ENCODE measurements at regions not wholly inside any gene's neighbourhood (a gene's known extent, or its start where the extent isn't known, plus 50 kb on each side); places are given as distances from the start of the nearest gene placed in this dataset.
A peak's percentile ranks its signal among the peaks of the same experiment; 100 is the strongest.

DNA sequence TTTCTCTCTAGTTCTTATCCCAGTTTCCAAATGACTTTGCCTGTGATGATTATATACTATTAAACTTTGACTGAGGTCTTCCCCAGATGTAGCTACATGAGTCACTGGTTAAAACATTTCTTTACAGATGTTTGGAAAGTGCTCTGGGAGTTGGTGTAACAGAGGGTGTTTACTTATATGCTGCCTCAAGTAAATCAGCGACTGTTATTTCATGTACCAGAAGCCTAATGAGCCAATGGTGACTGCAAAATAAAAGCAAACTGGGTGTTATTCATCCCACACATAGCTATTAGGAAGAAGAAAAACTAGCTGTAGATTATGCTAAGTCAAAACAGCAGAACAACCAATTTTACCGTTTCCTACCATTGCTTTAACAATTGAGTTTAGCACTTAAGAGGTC is 929.7 kb upstream of the SEMA6A start:
- no peak for DNase-seq (ENCODE audit: low spot score)

GRCh38 chr5:117497601-117498000 is 923.0 kb upstream of the SEMA6A start:
- DNase-seq (ENCODE audit: low spot score), result no peak

DNA sequence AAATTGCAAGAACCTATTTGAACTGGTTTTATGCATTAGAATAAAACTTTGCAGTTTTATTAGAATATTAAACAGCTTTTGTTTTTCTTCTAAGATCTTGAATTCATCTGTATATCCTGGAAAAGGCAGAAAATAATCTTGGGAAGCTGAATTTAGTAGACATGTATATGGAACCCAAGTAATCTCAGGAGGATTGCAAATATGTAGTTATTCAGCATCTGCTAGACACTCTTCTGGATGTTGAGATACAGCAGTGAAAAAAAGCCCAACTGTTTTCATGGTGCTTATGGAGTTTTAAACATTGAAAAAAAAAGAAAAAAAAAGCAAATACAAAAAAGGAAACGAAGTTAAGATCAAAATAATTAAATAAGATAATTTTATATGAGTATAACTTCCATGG is 922.2 kb upstream of the SEMA6A start:
- no peak for DNase-seq (ENCODE audit: low spot score)

GRCh38 chr5:117494188-117494587 is 919.6 kb upstream of the SEMA6A start:
- DNase-seq (ENCODE audit: low spot score), result no peak

GRCh38 chr5:117488976-117489500 is 914.4 kb upstream of the SEMA6A start:
- no peak for DNase-seq (ENCODE audit: low spot score)

DNA sequence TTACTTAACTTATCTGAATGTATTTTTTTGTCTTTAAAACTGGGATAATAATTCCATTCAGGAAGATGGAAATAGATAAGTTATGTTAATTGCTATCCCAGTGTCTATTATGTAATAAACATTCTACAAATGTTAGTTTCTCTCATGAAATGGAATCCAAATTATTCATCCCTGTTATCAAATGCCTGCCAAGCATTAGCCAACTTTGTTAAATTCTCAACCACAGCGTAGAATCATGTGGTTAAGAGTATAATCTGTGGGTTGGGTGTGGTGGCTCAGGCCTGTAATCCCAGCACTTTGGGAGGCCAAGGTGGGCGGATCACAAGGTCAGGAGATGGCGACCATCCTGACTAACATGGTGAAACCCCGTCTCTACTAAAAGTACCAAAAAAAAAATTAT is 912.9 kb upstream of the SEMA6A start:
- DNase-seq (ENCODE audit: low spot score), result no peak

GRCh38 chr5:117486879-117487391 is 912.3 kb upstream of the SEMA6A start:
- no peak for DNase-seq (ENCODE audit: low spot score)

DNA sequence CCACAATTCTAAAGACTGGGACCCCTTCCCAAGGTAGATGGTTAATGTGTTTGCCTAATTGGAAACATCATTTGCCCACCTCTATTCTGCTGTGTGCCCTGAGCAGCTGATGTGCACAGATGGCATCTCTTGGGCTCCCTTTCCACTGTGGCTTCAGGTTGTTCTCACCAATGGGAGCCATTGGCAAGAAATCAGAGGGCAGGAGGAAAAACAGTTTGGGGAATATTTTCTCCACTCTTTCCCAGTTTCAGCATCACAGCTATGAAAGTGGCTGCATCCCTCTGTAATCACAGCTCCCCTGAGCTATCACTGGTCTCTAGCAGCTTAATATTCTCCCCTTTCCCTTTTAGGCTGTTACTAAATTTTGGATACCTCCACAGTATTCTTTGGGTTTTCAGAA is 911.6 kb upstream of the SEMA6A start:
- DNase-seq (ENCODE audit: low spot score), result no peak

DNA sequence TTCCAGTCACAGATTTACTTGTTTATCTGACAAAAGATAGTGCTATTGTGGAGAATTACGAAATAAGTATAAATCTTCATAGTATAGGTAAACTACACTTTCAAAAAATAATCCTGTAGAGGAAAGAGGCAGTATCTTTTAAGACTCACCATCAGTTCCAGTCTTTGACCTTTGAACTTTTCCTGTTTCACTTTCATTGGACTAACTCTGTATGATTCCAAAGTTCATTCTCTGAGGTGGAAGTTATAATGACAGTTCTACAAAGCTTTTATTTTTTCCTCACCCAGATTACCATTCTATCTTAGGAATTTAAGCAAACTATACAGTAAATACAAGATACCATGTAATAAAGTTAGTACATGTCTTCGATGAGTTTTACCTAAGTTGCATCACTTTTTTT is 901.3 kb upstream of the SEMA6A start:
- no peak for DNase-seq (ENCODE audit: low spot score)

- DNase-seq (ENCODE audit: low spot score), result no peak
Observed at GRCh38 chr5:117473165-117473564, 898.5 kb upstream of the SEMA6A start.

DNA sequence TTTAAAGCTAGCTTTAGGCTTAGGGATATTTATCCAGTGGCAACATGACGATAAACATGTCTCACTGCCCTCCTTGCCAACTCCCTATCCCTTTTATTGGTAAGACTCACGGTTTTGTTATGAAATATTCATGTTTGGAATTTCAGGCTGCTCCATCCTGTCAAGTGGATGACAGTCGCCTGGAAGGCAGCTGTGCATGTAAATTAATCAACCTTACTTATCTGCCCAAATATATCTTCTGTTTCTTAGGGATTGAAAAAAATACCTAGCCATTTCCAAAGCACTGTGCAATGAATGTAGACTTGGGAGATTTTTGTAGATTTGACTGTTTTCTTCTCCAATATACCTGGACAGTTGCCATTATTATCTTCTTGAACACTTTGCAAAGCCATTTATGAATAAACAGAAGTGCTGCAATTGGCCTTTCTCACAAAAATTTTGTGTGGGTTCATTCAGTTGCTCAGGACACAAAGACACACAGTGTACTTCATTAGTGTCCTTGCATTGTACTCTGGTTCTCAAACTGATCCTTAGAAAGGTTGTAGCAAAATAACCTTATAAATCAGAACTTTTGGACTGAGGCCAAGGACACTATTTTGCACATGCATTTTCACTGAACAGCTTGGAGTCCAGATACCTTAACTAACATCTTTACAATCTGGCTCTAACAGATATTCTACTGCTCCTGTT is 889.4 kb upstream of the SEMA6A start:
- DNase-seq (ENCODE audit: low spot score), result no peak

DNA sequence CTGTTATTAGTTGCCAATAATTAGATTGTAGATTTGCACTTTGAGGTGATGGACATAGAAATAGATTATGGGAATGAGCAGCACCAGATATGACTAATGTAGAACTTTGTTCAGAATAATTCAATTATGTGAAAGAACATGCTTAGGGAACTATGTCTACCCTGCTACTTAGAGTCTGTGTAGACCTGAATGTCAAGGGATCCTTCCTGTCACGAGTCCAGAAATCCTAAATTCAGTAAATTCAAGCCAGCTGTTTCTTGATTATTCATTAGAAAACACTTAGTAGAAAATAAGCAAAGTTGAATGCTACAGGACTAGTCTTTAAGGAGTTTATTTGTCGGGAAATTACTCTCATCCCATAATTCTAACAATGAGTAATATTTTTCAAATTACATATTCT is 887.3 kb upstream of the SEMA6A start:
- no peak for DNase-seq (ENCODE audit: low spot score)

DNA sequence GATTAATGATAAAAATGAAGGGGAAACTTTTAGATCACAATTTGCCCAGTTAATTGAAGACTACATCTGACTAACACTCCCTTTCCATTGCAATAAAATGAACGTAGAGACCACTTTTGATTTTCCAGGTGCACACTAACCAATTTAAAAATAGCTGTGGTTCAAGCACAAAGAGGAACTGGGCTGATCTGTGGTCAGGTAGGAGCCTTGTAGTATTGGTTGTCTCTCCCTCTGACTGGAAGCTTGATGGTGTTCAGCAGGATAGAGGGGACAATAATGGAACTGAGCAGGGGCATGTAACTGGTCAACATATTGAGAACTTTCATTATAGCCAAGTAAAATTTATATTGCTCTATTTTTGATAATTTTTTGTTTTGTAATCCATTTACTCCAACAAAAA is 886.8 kb upstream of the SEMA6A start:
- DNase-seq (ENCODE audit: low spot score), result no peak

DNA sequence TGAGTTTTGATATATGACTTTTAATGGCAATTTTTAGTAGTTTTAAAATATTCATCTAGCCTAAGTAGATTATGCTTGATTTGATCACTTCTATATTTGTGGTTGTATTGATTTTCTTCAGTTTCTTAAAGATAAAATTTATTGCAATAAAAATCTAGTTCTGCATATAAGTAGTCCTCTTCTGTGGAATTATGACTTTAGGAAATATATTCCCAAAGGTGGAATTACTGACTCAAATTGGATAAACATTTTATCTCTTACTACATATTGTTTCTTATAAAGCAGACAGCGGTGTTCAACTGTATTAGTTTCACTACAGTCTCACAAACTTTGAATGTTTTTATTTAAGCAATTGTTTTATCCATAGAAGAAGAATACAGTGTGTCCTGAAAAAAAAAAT is 883.0 kb upstream of the SEMA6A start:
- no peak for DNase-seq (ENCODE audit: low spot score)

- no peak for DNase-seq (ENCODE audit: low spot score)
Observed at GRCh38 chr5:117456866-117457470, 882.3 kb upstream of the SEMA6A start.

DNA sequence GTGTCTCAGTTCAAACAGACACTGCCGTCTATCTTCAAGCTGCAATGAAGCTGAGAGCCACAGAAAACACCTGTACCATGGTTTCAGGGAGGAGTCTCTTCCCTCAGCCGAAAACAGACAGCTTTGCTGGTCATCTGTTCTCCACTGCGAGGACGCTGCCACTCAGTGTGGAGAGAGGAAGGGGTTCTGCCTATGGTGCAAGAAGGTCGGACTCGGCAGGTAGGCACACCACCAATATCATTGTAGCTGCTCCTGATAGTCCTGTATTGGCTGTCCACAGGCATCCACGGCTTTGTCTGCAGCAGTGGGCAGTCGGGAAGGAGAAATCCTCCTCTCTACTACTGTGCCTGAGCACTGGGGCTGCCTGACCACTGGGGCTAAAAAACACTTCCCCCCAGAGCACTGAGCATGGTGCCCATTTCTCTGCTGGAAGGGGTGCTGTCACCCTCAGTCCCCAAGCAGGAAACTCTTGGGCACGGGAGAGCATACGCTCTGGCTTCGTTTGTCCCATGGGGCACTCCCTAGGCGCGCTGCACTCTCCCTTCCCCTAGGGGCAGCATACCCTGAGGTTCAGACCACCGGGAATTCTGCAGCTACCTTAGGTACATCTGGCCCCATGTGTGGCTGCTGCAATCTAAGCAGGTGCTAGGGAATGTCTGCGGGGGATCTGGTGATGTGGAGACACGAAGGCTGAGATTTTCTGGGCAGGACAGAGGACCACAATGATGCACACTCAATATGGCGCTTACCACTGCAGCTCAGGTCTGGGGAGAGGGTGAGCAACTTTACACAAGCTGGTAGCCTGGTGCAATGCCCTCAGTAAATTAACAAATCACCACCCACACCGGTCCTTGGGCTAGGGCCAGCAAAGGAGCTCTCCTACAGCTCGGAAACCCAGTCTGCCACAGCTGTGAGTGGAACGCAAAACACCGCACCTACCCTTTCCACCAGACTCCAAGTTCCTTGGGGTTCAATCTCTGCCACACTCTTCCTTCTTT is 880.9 kb upstream of the SEMA6A start:
- DNase-seq (ENCODE audit: low spot score), result no peak

DNA sequence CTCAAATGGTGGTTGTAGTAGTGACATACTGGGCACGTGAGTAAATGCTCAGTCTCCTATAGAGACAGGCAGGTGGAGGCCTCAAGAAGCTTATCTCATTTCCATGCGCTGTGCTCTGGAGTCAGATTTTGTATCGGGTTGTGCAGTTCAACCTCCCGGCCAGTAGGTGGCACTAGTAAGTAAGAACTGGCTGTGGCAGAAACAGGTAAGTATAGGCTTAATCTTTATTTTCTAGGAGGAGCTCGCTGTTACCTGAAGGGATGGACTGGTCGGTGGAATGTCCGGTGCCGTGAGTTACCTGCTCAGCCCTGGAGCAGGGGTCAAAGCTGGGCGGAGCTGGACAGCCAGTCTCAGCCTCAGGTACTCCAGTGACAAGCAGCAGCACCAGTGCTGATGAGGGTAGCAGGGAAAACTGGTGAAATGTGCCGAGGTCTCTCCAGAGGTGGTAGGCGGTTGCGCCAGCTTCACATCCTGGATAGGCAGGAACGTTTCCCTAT is 880.1 kb upstream of the SEMA6A start:
- peak; percentile 53 for DNase-seq (ENCODE audit: low spot score)

DNA sequence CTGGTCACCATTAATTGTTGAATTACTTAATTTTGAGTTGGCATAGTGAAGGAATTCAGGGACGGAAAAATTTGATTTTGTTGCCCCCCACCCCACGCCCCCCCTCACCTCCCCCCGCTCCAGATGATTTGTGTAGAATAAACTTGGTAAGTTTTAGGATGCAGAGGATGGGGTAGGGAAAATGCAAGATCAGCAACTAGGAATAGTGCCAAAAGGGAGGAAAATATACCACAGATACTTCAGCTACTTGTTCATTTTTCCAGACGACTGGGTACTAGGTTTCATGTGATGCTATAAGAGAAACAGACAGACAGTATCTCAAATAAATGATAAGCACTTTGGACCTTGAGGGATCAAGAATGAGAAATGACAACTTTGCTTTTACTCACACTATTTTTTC is 862.2 kb upstream of the SEMA6A start:
- DNase-seq (ENCODE audit: low spot score), result no peak

- no peak for DNase-seq (ENCODE audit: low spot score)
Observed at GRCh38 chr5:117435203-117435602, 860.6 kb upstream of the SEMA6A start.

GRCh38 chr5:117434254-117434653 is 859.6 kb upstream of the SEMA6A start:
- DNase-seq (ENCODE audit: low spot score), result no peak

DNA sequence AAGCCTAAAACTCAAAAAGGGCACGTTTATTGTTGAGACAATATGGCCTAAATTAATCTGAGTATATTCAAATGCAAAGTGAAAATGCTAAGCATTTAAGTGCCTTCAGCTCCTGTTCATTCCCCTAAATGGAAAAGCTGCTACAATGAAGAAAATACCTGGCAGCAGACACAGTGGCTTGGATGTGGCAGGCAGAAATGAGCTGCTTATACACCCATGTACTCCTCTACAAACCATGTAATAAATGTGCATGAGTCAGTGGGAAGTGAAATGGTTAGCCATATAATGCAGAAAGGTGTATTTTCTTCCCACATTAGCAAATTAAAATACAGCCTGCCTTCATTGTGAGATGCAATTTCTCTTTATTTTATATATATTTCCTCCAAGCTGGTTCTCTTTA is 859.2 kb upstream of the SEMA6A start:
- DNase-seq (ENCODE audit: low spot score), result no peak

DNA sequence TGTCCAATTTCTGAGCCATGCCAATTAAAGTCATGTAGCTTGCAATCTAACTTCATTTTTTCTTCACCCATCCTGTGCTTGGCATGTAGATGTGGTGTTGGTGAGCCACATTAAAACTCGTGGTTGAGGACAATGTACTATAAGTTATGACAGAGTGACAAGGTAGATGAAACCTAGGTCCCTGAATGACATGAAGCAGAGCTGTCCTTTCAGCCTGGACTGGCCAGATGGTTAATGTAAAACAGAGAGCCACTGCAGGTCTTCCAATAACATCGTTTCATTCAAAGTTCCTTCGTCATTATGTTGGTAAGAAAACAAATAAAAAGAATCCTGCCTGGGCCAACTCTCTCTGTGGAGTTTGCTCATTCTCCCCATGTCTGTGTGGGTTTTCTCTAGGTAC is 856.5 kb upstream of the SEMA6A start:
- DNase-seq (ENCODE audit: low spot score), result no peak
